Neural cell (in vitro differentiated cells): ENCODE measurements at regions not wholly inside any gene's neighbourhood (a gene's known extent, or its start where the extent isn't known, plus 50 kb on each side); places are given as distances from the start of the nearest gene placed in this dataset.

ENCODE experiments used
- H2AFZ ChIP-seq: fragments of 200-600, 300-800 bp; sonication (generic), shearing (Covaris generic); 2 replicates; pipeline ENCODE4 v1.6.0; 2014; ENCODE audit warnings: low read depth, mild to moderate bottlenecking, antibody characterized with exemption, low read length, moderate library complexity
- H3F3A ChIP-seq: fragments of 200-600 bp; shearing (Covaris generic); 2 replicates; pipeline ENCODE4 v1.6.1; 2016; ENCODE audit warnings: mild to moderate bottlenecking, moderate library complexity, mixed read lengths, antibody characterized with exemption, low read length; ENCODE audit not compliant: insufficient read depth, poor library complexity, severe bottlenecking
- H3K27ac ChIP-seq: fragments of 200-600, 300-800 bp; sonication (generic), shearing (Covaris generic); 2 replicates; pipeline ENCODE4 v1.5.1; 2014; ENCODE audit warnings: mild to moderate bottlenecking, low read length, moderate library complexity
- H3K27me3 ChIP-seq: fragments of 300-800, 200-600 bp; sonication (generic), shearing (Covaris generic); 2 replicates; pipeline ENCODE4 v1.6.0; 2014; ENCODE audit warnings: mild to moderate bottlenecking, low read depth, low read length, moderate library complexity; ENCODE audit not compliant: insufficient read depth
- H3K36me3 ChIP-seq: fragments of 300-800, 200-600 bp; sonication (generic), shearing (Covaris generic); 2 replicates; pipeline ENCODE4 v1.5.1; 2014; ENCODE audit warnings: mild to moderate bottlenecking, antibody characterized with exemption, low read length, moderate library complexity; ENCODE audit not compliant: insufficient read depth
- H3K4me2 ChIP-seq: fragments of 300-800, 200-600 bp; sonication (generic), shearing (Covaris generic); 2 replicates; pipeline ENCODE4 v1.6.0; 2014; ENCODE audit warnings: mild to moderate bottlenecking, low read length
- H3K4me3 ChIP-seq: fragments of 300-800, 200-600 bp; sonication (generic), shearing (Covaris generic); 2 replicates; pipeline ENCODE4 v1.5.1; 2014; ENCODE audit warnings: mild to moderate bottlenecking, low read length, moderate library complexity
- H3K79me2 ChIP-seq: fragments of 200-600 bp; shearing (Covaris generic); replicated peaks from 2 replicates; pipeline ENCODE4 v1.6.0; 2014; ENCODE audit warnings: mild to moderate bottlenecking, low read length, moderate library complexity; ENCODE audit not compliant: insufficient read depth
- H3K9ac ChIP-seq: fragments of 300-800, 200-600 bp; sonication (generic), shearing (Covaris generic); 2 replicates; pipeline ENCODE4 v1.6.1; 2016; ENCODE audit warnings: mild to moderate bottlenecking, low read length, mixed read lengths
- H3K9me2 ChIP-seq: fragments of 200-600 bp; shearing (Covaris generic); 2 replicates; pipeline ENCODE4 v1.6.1; 2016; ENCODE audit warnings: mild to moderate bottlenecking, low read length, mixed read lengths; ENCODE audit not compliant: insufficient read depth
- H3K9me3 ChIP-seq: fragments of 200-600, 300-800 bp; sonication (generic), shearing (Covaris generic); 2 replicates; pipeline ENCODE4 v1.6.1; 2016; ENCODE audit warnings: mild to moderate bottlenecking, mixed run types, low read length, moderate library complexity, mixed read lengths
- H4K20me1 ChIP-seq: fragments of 200-600 bp; shearing (Covaris generic); 2 replicates; pipeline ENCODE4 v1.6.1; 2016; ENCODE audit warnings: mild to moderate bottlenecking, mixed run types; ENCODE audit not compliant: insufficient read depth
- CTCF ChIP-seq: fragments of 450-650 bp; IDR thresholded peaks from 2 replicates; pipeline ENCODE4 v1.5.1; 2014; ENCODE audit warnings: antibody characterized with exemption, mild to moderate bottlenecking, moderate library complexity; ENCODE audit not compliant: poor library complexity, severe bottlenecking
- EP300 ChIP-seq: fragments of 450-650 bp; conservative IDR thresholded peaks from 2 replicates; pipeline ENCODE4 v1.6.1; 2014; ENCODE audit warnings: antibody characterized with exemption, mild to moderate bottlenecking, moderate library complexity; ENCODE audit not compliant: poor library complexity, severe bottlenecking
- EZH2 ChIP-seq: fragments of 200-600, 300-800 bp; shearing (Covaris generic), sonication (generic); IDR thresholded peaks from 2 replicates; pipeline ENCODE4 v1.6.1; 2014; ENCODE audit warnings: antibody characterized with exemption, low read length, borderline replicate concordance, mild to moderate bottlenecking; ENCODE audit not compliant: insufficient read depth, poor library complexity, severe bottlenecking
- MXI1 ChIP-seq: fragments of 450-650 bp; conservative IDR thresholded peaks from 2 replicates; pipeline ENCODE4 v1.6.1; 2014; ENCODE audit warnings: antibody characterized with exemption, mild to moderate bottlenecking; ENCODE audit not compliant: poor library complexity, severe bottlenecking
- POLR2AphosphoS5 ChIP-seq: IDR thresholded peaks from 2 replicates; pipeline ENCODE4 v1.6.1; 2012
- RAD21 ChIP-seq: fragments of 450-650 bp; conservative IDR thresholded peaks from 2 replicates; pipeline ENCODE4 v1.6.1; 2014; ENCODE audit warnings: antibody characterized with exemption, mild to moderate bottlenecking, moderate library complexity
- REST ChIP-seq: IDR thresholded peaks from 2 replicates; pipeline ENCODE4 v1.6.1; 2012; ENCODE audit warnings: borderline replicate concordance
- SMC3 ChIP-seq: fragments of 450-650 bp; conservative IDR thresholded peaks from 2 replicates; pipeline ENCODE4 v1.6.1; 2014; ENCODE audit warnings: antibody characterized with exemption, mild to moderate bottlenecking, moderate library complexity; ENCODE audit not compliant: poor library complexity
- TAF1 ChIP-seq: IDR thresholded peaks from 2 replicates; pipeline ENCODE4 v1.6.1; 2012; ENCODE audit warnings: low read depth

GRCh38 chr3:124316034-124316287, 324.0 kb upstream of the ROPN1 start:
- H3K9ac ChIP-seq: no peak overlapping the region
- H2AFZ ChIP-seq: no peak overlapping the region
- no peaks in the 10 kb centered on the region for H3K27me3 ChIP-seq
- no peaks in the 10 kb centered on the region for H4K20me1 ChIP-seq
- H3K27ac ChIP-seq: no peak overlapping the region
- H3K79me2 ChIP-seq: no peaks in the 10 kb centered on the region
- H3K4me3 ChIP-seq: no peak overlapping the region
- no peak for TF ChIP-seq EZH2
- no peak for TF ChIP-seq SMC3
- no peak for TF ChIP-seq CTCF
- no peak for TF ChIP-seq EP300
- TF ChIP-seq MXI1: no peak
- no peak for TF ChIP-seq REST
- no peak for TF ChIP-seq POLR2AphosphoS5
- TF ChIP-seq TAF1: no peak
- H3F3A ChIP-seq: no peaks in the 10 kb centered on the region
- no peaks in the 10 kb centered on the region for H3K9me3 ChIP-seq
- H3K4me2 ChIP-seq: no peak overlapping the region
- no peaks in the 10 kb centered on the region for H3K36me3 ChIP-seq
- H3K9me2 ChIP-seq: no peaks in the 10 kb centered on the region

- H3K9me3 ChIP-seq: no peaks in the 10 kb centered on the region
- H3K9me2 ChIP-seq: no peaks in the 10 kb centered on the region
- H2AFZ ChIP-seq: no peak overlapping the region
- no peaks in the 10 kb centered on the region for H3F3A ChIP-seq
- no peaks in the 10 kb centered on the region for H3K27me3 ChIP-seq
- H3K4me2 ChIP-seq: no peak overlapping the region
- no peak overlapping the region for H3K9ac ChIP-seq
- H4K20me1 ChIP-seq: no peaks in the 10 kb centered on the region
- TF ChIP-seq EZH2: no peak
- TF ChIP-seq EP300: no peak
- TF ChIP-seq POLR2AphosphoS5: no peak
- TF ChIP-seq RAD21: no peak
- no peaks in the 10 kb centered on the region for H3K36me3 ChIP-seq
- H3K79me2 ChIP-seq: no peaks in the 10 kb centered on the region
- H3K27ac ChIP-seq: no peak overlapping the region
- H3K4me3 ChIP-seq: no peak overlapping the region
Measured at GRCh38 chr3:124318014-124318413, 326.1 kb upstream of the ROPN1 start.

GRCh38 chr3:124318656-124319055, 326.7 kb upstream of the ROPN1 start:
- Histone ChIP-seq H3K27me3 (no peaks in the 10 kb centered on the region), H3K27ac (no peak overlapping the region), H3K9ac (no peak overlapping the region), H3K4me3 (no peak overlapping the region), H3F3A (no peaks in the 10 kb centered on the region), H3K9me2 (no peaks in the 10 kb centered on the region), H3K9me3 (no peaks in the 10 kb centered on the region), H3K36me3 (no peaks in the 10 kb centered on the region), H3K4me2 (no peak overlapping the region), H3K79me2 (no peaks in the 10 kb centered on the region), H2AFZ (no peak overlapping the region), H4K20me1 (no peaks in the 10 kb centered on the region)
- TF ChIP-seq EP300 (no peak), SMC3 (no peak), RAD21 (no peak), EZH2 (no peak), REST (no peak), TAF1 (no peak)
